ENCODE measurements at regions not wholly inside any gene's neighbourhood (a gene's known extent, or its start where the extent isn't known, plus 50 kb on each side); places are given as distances from the start of the nearest gene placed in this dataset.
"Not testable (repeated sequence)": the region's sequence is repeated elsewhere in the genome, so short reads cannot be mapped to it uniquely, and the experiment has no call there.

DNA sequence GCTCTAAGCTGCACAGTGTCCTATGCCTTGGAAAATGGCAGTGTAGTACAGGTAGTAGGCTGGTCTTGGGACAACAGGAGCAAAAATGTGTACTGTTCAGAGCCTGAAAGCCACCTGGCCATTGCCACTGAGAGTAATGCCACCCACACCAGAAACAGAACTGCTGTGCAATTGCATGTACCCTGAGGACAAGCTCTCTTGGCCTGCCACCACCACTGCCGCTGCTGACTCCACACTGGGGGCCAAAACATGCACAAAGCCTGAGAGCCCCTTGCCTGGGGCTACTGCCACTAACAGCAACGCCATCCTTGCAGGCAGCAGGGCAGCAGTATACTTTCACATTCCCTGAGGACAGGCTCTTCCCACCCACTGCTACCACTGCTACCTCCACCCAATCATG lies 251.9 kb upstream of the CDH12 start:
- no peak for DNase-seq (ENCODE audit: low read depth in 4 of 4, low spot score in 3 of 4)

DNA sequence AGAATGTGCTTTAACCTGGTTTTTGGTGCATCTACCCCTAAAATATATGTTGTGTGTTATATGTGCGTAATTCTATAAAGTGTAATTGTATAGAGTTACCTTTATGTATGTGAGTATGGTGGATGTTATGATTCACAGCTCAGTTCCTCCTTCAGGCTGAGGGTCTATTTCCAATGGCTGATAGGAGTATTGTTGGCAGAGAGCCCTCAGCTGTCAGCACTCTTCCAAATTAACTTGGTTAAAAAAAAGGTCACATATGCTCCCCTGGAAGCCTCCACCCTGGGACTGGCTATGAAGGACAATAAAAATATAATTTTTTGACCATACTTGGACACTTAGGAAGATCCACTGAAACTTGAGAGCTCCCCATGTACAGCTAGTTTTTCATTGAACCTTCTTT lies 250.4 kb upstream of the CDH12 start:
- DNase-seq (ENCODE audit: low read depth in 4 of 4, low spot score in 3 of 4), result no peak

DNA sequence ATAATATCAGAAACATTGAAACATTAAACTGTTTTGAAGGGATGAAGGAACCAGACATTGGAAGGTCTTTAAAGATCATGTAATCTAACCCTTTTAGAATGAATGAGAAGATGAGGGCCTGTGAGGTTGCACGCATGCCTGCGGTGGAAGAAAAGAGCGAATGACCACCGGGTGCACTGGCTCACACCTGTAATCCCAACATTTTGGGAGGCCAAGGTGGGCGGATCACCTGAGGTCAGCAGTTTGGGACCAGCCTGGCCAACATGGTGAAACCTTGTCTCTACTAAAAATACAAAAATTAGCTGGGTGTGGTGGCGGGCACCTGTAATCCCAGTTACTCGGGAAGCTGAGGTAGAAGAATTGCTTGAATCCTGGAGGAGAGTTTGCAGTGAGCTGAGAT lies 242.3 kb upstream of the CDH12 start:
- DNase-seq (ENCODE audit: low read depth in 4 of 4, low spot score in 3 of 4), result not testable (repeated sequence)

DNA sequence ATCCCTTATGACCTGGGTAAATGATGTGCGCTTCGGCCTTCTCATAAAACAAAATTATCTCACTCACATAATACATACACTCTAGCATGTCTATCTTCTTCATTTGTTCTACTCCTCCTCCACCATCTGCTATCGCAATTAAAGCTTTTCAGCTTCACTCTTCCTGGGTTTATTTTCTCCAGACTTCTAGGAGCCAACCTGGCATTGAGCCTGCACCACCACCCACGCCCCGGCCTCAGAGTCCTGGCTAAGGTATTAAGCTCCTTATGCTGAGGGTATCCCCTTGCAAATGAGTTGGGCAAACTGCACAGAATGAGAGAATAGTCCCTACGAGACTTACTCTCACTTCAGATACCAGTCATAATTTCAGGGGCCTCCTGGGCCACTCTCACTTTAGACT lies 236.1 kb upstream of the CDH12 start:
- DNase-seq (ENCODE audit: low read depth in 4 of 4, low spot score in 3 of 4), result no peak

DNA sequence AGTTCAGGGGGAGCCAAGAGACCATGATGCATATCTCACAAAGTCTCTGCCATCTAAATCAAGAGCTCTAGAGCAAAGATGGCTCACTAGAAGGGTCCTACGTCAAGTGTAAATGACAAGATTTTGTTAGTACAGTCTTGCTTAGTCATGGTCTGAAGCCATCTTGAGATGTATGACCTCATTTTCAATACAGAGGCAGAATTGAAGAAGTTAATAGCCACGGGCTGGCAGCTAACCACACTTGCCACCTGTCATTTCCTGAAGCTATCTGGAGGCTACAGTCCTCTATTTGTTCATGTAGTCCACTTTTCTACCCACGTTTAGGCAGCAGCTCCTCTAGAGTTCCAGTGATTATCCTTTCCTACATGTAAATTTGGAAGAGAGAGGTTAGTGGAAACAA lies 231.7 kb upstream of the CDH12 start:
- DNase-seq (ENCODE audit: low read depth in 4 of 4, low spot score in 3 of 4), result no peak

DNA sequence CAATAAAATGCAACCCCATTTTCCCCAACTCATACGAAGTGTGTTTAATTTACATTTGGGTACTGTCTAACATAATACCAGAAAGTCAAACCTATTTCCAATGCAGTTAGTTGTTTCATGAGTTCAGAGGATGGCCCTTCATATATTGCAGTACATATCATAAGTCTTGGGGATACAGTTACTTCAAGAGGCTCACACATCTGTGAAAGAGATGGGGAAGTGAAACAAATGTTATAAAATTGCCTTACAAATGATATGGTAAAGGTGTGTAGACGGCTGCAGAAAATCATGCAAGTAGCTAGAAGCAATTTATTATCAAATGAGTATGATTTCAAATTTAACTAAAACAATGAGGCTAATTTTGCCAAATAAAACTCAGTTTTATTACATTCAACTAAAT lies 219.0 kb upstream of the CDH12 start:
- no peak for DNase-seq (ENCODE audit: low read depth in 4 of 4, low spot score in 3 of 4)

DNA sequence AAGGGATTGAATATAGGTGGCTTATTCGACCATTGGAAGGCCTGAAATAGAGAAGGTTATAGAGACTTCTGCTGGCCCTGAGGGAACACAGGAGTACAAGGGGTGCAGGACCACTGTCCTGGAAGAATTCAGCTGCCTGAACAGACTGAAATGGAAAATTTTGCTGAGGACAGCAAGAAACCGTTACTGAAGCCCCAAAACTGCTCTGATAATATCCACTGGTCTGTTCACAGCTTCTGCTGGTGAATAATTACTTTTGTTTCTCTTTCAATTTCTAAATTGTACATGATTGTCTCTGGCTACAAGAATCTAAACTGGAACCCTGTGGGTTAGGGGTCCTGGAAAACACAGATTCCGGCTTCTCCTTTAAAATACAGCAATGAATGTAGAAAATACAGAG lies 218.5 kb upstream of the CDH12 start:
- DNase-seq (ENCODE audit: low read depth in 4 of 4, low spot score in 3 of 4), result no peak

DNA sequence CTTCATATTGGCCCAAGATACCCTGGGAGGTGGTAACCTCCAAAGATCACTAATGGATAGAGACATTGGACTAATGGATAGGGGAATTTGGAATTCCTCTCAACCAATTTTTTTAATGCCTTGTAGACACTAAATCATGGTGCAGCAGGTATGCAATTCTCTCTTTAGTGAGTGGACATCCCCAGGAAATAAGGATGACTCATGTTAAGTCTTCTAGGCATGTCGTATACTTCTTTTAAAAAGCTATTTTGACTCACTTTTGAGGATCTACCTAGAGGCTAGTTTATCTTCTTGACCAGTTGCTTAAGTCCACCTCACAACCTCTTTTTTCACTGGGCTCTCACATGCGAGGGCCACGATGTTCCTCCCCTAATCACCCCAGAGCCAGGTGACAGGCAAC lies 211.6 kb upstream of the CDH12 start:
- DNase-seq (ENCODE audit: low read depth in 4 of 4, low spot score in 3 of 4), result no peak

DNA sequence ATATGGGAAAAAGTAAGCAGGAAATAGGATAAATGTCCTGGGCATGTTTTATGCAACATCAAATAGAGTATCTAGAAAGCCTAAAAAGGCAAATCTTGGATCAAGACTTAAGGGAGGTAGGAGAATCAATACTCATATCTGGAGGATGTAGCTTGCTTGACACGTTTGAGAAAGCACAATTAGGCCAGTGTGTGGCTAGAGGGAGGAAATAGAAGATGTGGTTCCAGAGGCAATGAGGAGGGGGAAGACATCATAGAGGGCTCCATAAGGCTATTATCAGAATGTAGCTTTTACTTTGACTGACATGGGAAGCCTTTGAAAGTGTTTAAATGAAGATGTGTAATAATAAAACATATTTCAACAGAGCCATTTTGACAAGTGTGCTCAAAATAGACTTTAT lies 200.7 kb upstream of the CDH12 start:
- DNase-seq (ENCODE audit: low read depth in 4 of 4, low spot score in 3 of 4), result no peak

DNA sequence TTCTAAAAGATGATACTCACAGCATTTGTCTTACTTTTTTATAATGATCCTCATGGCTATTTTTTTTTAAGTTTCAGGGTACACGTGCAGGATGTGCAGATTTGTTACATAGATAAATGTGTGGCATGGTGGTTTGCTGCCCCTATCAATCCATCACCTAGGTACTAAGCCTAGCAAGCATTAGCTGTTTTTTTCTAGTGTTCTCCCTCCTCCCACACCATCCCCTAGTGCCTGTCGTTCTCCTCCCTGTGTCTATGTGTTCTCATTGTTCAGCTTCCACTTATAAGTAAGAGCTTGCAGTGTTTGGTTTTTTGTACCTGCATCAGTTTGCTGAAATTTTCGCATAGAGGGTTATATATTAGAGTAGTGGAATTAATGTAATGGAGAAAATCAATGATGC lies 189.1 kb upstream of the CDH12 start:
- no peak for DNase-seq (ENCODE audit: low read depth in 4 of 4, low spot score in 3 of 4)

DNA sequence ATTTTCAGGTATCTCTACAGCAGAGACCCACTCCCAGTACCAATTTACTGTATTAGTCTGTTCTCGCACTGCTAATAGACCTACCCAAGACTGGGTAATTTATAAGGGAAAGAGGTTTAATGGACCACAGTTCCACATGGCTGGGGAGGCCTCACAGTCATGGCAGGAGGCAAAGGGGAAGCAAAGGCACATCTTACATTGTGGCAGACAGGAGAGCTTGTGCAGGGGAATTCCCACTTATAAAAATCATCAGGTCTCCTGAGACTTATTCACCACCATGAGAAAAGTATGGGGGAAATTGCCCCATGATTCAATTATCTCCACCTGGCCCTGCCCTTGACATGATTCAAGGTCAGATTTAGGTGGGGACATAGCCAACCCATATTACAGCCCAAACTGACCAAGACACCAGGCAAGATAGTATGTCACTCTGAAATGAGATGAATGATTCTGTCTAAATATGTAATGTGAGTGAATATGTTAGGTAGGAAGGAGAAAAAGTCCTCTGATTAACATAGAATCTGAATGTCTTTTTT lies 182.5 kb upstream of the CDH12 start:
- DNase-seq (ENCODE audit: low read depth in 4 of 4, low spot score in 3 of 4), result no peak

DNA sequence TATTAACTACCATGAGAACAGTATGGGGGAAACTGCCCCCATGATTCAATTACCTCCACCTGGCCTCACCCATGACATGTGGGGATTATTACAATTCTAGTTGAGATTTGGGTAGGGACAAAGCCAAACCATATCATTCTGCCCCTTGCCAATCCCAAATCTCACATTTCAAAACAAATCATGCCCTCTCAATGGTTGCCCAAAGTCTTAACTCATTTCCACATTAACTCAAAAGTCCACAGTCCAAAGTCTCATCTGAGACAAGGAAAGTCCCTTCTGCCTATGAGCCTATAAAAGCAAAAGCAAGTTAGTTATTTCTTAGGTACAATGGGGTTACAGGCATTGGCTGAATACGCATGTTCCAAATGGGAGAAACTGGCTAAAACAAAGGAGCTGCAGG lies 180.7 kb upstream of the CDH12 start:
- no peak for DNase-seq (ENCODE audit: low read depth in 4 of 4, low spot score in 3 of 4)

DNA sequence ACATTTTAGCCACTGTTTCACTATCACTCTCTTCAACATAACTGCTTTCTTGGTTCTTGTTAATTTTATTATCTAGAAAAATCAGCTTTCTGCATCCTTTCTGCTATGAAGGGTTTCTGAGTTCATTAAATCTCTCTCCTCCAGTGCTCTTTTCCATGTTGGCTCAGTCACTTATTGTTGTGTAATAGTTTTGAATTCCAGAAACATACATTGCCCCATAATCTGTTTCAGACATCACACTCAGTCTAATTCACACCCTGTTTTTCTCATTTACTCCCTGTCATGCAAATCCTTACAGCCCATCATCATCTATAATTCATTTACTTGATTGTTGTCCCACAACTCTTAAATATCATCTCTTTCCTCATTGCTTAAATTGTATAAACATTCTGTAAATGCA lies 176.1 kb upstream of the CDH12 start:
- no peak for DNase-seq (ENCODE audit: low read depth in 4 of 4, low spot score in 3 of 4)

DNA sequence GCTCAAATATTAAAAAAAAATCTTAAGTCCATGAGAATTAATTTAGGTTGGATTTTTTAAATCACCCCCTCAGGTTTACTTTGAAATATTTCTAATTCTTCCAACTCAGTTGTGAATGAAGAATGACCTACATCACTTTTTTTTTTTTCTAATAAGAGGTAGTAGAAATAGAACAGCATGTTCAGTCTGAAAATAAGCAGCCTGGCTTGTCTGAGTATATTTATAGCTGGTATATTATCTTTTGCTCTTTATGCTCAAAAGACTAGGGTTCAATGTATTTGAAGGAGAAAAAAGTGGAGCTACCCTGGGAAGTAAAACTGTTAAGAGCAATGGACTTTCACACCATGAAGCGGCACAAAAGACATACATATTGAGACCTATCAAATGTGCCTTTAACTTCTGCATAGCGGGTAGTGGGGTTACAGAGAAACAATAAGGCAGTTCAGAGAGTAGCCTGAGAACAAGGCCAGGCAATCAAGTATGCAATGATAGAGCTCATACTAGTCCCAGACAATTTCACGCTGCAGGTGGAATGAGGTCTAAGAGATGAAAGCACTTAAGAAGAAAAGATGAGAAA lies 175.4 kb upstream of the CDH12 start:
- DNase-seq (ENCODE audit: low read depth in 4 of 4, low spot score in 3 of 4), result no peak

DNA sequence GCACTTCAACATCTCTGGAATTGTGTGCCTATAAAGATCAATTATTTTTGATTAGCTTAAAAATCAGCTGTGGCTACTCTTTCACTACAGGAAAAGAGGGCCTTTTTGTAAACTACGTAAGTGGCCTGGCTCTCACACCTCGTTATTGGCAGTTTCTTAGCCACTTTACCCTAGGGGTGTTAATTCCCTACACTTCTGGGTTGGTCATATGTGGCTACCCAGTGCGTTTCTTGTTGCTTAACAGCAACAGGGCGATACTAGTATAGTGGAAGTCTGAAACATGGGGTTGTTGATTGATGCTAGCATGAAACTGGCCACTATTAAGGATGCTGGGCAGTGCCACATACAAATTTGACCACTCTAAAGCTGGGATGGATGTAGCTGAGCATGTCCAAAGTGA lies 174.7 kb upstream of the CDH12 start:
- no peak for DNase-seq (ENCODE audit: low read depth in 4 of 4, low spot score in 3 of 4)

DNA sequence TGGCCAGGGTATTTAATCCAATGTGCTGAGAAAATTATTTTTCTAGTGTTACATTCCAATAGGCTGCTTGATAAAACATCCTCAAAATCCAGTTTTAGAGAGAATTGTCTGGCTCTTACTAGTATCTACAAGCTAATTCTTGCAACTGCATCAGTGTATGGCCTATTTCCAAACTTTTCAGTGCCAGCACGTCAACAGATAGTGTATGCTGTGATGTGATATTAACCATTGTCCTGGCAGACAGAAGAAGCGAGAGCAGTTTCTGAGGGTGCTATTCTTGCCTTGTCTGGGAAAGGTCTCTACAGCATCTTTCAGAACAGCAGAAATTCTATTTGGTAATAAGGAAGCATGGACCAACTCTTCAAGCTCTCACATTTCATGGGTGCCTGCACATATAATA lies 174.2 kb upstream of the CDH12 start:
- DNase-seq (ENCODE audit: low read depth in 4 of 4, low spot score in 3 of 4), result no peak

DNA sequence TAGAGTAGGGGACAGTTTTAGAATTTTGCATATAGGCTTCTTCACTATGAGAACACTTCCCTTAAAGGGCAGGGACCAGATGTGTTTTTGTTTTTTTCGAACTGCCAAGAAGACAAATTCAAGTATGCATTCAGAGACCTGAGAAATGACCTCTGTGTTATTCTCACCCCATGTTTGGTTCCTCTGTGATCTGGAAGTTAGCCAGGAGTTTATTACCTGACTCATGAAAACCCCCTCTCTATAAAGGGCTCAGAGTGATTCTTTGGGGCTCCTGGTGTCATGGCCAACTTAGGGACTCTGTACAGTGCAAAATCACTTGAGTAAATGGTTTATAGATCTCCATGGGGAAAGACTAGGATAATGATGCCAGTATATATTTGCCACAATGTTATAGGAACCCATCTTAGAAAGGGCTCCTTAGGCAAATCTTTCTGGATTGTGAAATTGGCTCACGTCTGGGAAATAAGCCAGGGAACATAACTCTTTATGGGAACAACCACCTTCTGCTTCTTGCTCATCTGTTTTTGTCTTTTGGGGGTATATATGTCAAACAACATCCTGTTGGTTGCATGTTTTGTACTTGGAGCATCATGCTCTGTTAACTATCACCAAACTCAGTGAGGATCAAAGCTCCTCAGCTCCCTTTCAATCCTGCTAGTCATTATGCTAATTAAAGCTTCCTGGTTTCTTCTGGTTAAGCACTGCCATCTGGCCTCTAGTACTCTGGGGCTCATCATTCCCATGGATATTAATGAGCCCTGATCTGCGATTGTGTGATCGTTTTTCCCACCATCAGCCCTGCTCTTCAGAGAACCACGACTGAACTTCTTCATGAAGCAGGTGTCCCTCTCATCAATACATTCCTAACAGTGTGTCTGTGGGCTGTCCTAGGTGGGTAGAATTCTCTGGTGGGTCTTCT lies 173.4 kb upstream of the CDH12 start:
- DNase-seq (ENCODE audit: low read depth in 4 of 4, low spot score in 3 of 4), result no peak

DNA sequence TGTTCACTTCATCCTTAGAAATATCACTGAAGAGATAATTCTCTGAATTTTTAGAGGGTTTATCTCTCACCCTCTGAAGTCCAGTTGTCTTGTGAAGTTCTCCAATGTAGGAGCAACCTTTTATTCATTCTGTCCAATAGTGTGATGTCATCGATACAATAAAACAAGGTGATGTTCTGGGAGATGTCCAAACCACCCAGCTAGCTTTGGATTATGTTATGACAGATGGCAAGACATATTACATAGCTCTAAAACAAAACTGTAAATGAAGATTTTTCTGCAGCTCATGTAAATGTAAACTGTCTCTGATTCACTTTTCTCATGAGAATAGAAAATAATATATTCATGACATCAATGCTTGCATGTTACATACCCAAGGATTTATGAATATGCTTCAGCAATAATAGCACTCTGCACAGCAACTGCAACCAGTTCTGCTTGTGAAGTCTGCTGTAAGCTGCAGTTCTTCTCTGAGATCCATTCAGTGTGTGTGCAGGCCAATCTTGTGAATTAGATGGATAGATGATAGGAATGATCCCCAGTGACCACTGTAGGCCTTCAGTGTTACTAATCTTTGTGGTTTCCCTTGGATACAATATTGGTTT lies 172.6 kb upstream of the CDH12 start:
- no peak for DNase-seq (ENCODE audit: low read depth in 4 of 4, low spot score in 3 of 4)

DNA sequence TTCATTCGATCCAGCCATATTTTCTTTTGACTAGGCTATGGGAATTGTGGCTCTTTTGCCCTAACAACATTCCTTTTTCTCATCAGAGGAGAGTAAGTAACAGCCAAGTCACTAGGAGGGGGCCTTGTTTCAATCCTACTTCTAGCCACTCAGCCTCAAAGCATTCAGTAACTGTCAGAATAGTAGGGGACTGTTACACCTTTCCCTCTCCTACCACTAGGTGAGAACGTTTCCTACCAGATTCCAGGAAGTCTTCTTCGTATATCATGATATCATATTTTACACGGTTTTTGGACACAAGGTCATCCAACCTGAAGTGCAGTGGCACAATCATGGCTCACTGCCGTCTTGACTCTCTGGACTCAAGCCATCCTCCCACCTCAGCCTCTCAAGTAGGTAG lies 171.3 kb upstream of the CDH12 start:
- no peak for DNase-seq (ENCODE audit: low read depth in 4 of 4, low spot score in 3 of 4)

DNA sequence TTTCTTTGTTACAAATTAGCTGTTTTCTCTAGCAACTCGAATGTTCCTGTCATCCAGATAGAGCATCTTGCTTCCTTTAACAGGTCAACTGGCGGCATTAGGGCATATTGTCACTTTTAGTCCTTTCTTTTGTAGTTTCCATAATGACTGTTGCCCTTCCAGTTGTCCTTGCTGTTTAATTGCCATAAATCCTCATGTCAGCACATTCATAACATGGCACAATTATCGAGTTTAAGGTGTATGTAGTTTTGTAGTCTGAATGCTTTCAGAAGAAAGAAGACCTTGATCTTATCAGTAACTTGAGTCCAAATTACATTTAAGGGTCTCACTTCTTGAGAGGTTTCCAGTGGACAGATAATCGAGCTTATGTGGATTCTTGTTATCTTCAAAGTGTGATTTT lies 161.7 kb upstream of the CDH12 start:
- no peak for DNase-seq (ENCODE audit: low read depth in 4 of 4, low spot score in 3 of 4)

DNA sequence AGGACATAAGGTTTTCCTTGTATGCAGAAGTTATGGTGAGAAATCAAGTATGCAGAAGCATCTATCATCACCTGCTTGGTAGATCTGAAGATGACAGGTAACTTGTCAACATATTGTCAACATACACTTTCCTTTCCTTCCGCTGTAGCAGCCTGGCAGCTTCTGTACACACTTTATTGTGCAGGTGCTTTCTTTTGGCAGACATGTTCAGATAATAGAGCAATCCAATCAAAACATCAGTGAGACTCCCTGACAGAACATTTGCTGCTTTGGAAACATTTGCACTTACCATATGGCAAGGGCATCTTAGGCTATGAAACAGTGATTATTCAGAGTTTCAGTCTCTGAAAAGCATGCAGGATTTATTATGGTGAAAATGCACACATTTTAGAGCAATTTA lies 161.1 kb upstream of the CDH12 start:
- DNase-seq (ENCODE audit: low read depth in 4 of 4, low spot score in 3 of 4), result no peak

All from left renal pelvis (tissue), 4 donors.